HepG2 (cell line): ENCODE measurements at regions not wholly inside any gene's neighbourhood (a gene's known extent, or its start where the extent isn't known, plus 50 kb on each side); places are given as distances from the start of the nearest gene placed in this dataset.

Source experiments
- GFI1 ChIP-seq: sonication (generic); formaldehyde crosslinking; IDR thresholded peaks from 2 replicates; pipeline ENCODE4 v1.5.0; 2020; ENCODE audit warnings: missing genetic modification reagents, mild to moderate bottlenecking, borderline replicate concordance
- MAFF ChIP-seq: IDR thresholded peaks from 2 replicates; pipeline ENCODE4 v1.6.1; 2011; ENCODE audit warnings: low read depth, low read length, improper control_type of control experiment
- MLLT10 ChIP-seq: sonication (generic); formaldehyde crosslinking; IDR thresholded peaks from 2 replicates; pipeline ENCODE4 v1.4.0; 2020; ENCODE audit warnings: missing genetic modification reagents
- MXI1 ChIP-seq: IDR thresholded peaks from 3 replicates; pipeline ENCODE4 v1.6.1; 2012; ENCODE audit warnings: low read depth, low read length, inconsistent platforms, borderline replicate concordance
- PHF8 ChIP-seq: sonication (generic); formaldehyde crosslinking; IDR thresholded peaks from 2 replicates; pipeline ENCODE4 v1.5.0; 2020; ENCODE audit warnings: missing genetic modification reagents
- SRSF9 ChIP-seq: fragments of 200-400 bp; formaldehyde crosslinking; IDR thresholded peaks from 2 replicates; pipeline ENCODE4 v1.6.1; 2018; ENCODE audit warnings: borderline replicate concordance, mild to moderate bottlenecking, low read depth, low read length; ENCODE audit not compliant: insufficient read depth, poor library complexity, severe bottlenecking
- TF ChIP-seq, protein P1 (sequence below): sonication (generic); formaldehyde crosslinking; IDR thresholded peaks from 2 replicates; pipeline ENCODE4 v1.4.0; 2020; ENCODE audit warnings: mild to moderate bottlenecking, missing genetic modification reagents, borderline replicate concordance
- TF ChIP-seq, protein P2 (sequence below): sonication (generic); formaldehyde crosslinking; IDR thresholded peaks from 2 replicates; pipeline ENCODE4 v1.4.0; 2020; ENCODE audit warnings: missing genetic modification reagents, borderline replicate concordance
- TF ChIP-seq, protein P3 (sequence below): sonication (generic); formaldehyde crosslinking; IDR thresholded peaks from 2 replicates; pipeline ENCODE4 v1.4.0; 2020; ENCODE audit warnings: missing genetic modification reagents
- TF ChIP-seq, protein P4 (sequence below): conservative IDR thresholded peaks from 2 replicates; pipeline ENCODE4 v1.6.1; 2018; ENCODE audit warnings: missing genetic modification reagents

DNA sequence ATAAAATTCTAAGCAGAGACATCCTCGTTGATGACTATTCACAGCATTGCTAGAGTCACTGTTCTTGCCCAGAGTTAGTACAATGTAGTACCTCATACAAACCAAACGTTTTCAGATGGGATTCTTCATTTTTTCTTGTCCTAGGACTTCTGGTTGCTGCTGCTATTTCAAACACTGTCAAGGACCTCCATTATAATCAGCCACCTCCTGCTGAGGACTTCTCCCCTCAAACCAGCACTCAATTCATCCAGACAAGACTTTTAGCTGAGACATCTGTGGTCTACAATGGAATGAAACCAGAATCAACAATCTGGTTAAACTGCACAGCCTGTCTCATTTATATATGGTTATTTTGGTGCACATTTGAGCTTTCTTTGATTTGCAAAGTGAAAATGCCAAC, 1008.8 kb downstream of the STPG2 start:
- TF ChIP-seq, protein P1, sequence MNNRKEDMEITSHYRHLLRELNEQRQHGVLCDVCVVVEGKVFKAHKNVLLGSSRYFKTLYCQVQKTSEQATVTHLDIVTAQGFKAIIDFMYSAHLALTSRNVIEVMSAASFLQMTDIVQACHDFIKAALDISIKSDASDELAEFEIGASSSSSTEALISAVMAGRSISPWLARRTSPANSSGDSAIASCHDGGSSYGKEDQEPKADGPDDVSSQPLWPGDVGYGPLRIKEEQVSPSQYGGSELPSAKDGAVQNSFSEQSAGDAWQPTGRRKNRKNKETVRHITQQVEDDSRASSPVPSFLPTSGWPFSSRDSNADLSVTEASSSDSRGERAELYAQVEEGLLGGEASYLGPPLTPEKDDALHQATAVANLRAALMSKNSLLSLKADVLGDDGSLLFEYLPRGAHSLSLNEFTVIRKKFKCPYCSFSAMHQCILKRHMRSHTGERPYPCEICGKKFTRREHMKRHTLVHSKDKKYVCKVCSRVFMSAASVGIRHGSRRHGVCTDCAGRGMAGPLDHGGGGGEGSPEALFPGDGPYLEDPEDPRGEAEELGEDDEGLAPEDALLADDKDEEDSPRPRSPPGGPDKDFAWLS (CRISPR knock-in tag): no peak
- TF ChIP-seq, protein P2, sequence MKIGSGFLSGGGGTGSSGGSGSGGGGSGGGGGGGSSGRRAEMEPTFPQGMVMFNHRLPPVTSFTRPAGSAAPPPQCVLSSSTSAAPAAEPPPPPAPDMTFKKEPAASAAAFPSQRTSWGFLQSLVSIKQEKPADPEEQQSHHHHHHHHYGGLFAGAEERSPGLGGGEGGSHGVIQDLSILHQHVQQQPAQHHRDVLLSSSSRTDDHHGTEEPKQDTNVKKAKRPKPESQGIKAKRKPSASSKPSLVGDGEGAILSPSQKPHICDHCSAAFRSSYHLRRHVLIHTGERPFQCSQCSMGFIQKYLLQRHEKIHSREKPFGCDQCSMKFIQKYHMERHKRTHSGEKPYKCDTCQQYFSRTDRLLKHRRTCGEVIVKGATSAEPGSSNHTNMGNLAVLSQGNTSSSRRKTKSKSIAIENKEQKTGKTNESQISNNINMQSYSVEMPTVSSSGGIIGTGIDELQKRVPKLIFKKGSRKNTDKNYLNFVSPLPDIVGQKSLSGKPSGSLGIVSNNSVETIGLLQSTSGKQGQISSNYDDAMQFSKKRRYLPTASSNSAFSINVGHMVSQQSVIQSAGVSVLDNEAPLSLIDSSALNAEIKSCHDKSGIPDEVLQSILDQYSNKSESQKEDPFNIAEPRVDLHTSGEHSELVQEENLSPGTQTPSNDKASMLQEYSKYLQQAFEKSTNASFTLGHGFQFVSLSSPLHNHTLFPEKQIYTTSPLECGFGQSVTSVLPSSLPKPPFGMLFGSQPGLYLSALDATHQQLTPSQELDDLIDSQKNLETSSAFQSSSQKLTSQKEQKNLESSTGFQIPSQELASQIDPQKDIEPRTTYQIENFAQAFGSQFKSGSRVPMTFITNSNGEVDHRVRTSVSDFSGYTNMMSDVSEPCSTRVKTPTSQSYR (CRISPR knock-in tag): no peak
- TF ChIP-seq GFI1 (no peak), MLLT10 (CRISPR knock-in tag) (no peak), PHF8 (CRISPR knock-in tag) (no peak), SRSF9 (no peak), MXI1 (no peak), MAFF (no peak)
- TF ChIP-seq, protein P3, sequence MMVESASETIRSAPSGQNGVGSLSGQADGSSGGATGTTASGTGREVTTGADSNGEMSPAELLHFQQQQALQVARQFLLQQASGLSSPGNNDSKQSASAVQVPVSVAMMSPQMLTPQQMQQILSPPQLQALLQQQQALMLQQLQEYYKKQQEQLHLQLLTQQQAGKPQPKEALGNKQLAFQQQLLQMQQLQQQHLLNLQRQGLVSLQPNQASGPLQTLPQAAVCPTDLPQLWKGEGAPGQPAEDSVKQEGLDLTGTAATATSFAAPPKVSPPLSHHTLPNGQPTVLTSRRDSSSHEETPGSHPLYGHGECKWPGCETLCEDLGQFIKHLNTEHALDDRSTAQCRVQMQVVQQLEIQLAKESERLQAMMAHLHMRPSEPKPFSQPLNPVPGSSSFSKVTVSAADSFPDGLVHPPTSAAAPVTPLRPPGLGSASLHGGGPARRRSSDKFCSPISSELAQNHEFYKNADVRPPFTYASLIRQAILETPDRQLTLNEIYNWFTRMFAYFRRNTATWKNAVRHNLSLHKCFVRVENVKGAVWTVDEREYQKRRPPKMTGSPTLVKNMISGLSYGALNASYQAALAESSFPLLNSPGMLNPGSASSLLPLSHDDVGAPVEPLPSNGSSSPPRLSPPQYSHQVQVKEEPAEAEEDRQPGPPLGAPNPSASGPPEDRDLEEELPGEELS (CRISPR knock-in tag): no peak
- TF ChIP-seq, protein P4, sequence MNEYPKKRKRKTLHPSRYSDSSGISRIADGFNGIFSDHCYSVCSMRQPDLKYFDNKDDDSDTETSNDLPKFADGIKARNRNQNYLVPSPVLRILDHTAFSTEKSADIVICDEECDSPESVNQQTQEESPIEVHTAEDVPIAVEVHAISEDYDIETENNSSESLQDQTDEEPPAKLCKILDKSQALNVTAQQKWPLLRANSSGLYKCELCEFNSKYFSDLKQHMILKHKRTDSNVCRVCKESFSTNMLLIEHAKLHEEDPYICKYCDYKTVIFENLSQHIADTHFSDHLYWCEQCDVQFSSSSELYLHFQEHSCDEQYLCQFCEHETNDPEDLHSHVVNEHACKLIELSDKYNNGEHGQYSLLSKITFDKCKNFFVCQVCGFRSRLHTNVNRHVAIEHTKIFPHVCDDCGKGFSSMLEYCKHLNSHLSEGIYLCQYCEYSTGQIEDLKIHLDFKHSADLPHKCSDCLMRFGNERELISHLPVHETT (CRISPR knock-in tag): no peak
